GM12874 (cell line): ENCODE measurements at regions not wholly inside any gene's neighbourhood (a gene's known extent, or its start where the extent isn't known, plus 50 kb on each side); places are given as distances from the start of the nearest gene placed in this dataset.

ENCODE experiments used
- CTCF ChIP-seq: IDR thresholded peaks from 2 replicates; pipeline ENCODE4 v1.5.1; 2011; ENCODE audit warnings: low read depth, mild to moderate bottlenecking, control low read depth, low read length, moderate library complexity; ENCODE audit not compliant: insufficient read depth

GRCh38 chr15:39153058-39153714 is 427.7 kb upstream of the THBS1 start:
- TF ChIP-seq CTCF, result no peak

GRCh38 chr15:39153716-39154115 is 427.2 kb upstream of the THBS1 start:
- no peak for TF ChIP-seq CTCF

GRCh38 chr15:39154227-39154638 is 426.6 kb upstream of the THBS1 start:
- no peak for TF ChIP-seq CTCF

GRCh38 chr15:39154776-39155175 is 426.1 kb upstream of the THBS1 start:
- no peak for TF ChIP-seq CTCF

GRCh38 chr15:39156166-39156565 is 424.7 kb upstream of the THBS1 start:
- TF ChIP-seq CTCF, result no peak

GRCh38 chr15:39156646-39157250 is 424.1 kb upstream of the THBS1 start:
- TF ChIP-seq CTCF, result no peak

GRCh38 chr15:39157882-39158281 is 423.0 kb upstream of the THBS1 start:
- no peak for TF ChIP-seq CTCF
